Stimulated activated naive CD4-positive, alpha-beta T cell treated with Interleukin-2 at 50 U/mL for 16 hours (primary cell): ENCODE measurements at regions not wholly inside any gene's neighbourhood (a gene's known extent, or its start where the extent isn't known, plus 50 kb on each side); places are given as distances from the start of the nearest gene placed in this dataset.

Experiments used
- DNase-seq: peaks from one replicate; lab custom pipeline; 2025; lab: John Stamatoyannopoulos, UW

DNA sequence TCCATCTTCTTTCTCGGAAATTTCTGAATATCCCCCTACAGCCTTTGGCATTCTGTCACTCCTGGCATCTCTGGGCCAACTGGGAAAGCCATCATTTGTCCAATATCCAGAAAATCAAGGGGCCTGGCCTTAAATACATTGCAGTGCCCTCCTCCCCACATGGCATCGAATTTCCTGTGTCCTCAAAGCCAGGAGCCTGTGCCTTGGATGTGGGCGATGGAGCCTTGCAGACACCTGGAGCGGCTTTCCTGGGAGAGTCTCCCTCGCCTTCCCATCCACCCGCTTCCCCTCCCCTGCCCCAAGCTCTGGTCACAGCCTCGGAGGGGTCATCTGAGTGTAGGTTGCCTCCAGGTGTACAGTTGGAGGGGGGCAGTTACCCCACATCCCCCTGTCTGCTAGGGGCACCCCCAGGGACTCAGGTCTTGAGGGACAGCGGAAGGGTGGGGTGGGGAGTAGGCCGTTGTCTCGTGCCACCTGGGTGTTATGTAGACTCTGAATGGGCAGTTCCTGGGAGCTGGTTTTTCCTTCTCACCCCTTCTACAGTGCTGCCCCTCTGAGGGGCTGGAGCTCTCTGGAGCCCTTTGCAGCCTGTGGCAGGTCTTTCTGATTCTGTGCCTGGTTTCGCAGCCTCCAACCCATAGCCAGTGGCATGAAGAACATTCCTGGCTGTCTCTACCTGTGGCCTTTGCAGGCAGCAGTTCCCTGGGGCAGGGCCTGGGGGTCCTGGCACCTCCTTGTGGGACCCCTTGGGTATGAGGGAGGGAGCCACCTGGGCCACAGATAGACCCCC is 239.8 kb downstream of the SEC14L1 start:
- no peak for DNase-seq

DNA sequence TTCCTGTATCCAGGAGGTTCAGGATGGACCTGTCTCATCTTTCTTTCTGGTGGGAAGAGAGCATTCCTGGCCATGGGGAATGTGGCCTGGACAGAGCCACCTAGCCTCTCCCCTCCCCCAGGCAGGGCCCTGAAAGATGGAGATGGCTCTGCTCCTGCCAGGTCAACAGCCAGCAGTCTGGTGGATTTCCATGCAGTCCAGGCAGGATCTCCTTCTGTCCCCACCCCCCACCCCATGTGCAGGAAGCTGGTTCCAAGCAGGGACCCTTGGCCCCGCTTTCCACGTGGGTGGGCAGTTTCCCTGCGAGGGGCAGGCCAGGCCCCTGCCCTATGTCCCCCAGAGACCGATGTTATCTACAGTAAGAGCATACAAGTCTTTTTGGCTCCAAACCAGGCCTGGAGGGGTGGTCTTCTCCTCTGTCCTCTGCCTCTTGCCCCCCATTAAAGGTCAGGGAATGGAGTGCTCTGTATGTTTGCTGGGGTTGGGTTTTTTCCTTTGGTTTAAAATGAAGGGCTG is 240.5 kb downstream of the SEC14L1 start:
- no peak for DNase-seq

DNA sequence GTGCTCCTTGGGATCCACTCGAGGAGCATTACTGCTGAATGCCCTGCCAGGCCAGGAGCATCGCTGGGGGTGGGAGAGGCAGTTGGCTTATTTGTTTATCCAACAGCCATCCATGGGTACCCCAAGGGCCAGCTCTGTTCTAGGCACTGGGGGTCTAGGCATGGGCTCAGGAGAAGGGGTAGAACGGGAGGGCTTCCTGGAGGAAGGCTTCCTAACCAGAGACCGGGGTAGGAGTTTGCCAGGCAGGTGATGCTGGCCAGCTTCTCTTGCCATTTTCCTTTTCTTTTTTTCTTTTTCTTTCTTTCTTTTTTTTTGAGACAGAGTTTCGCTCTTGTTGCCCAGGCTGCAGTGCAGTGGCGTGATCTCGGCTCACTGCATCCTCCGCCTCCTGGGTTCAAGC is 241.0 kb downstream of the SEC14L1 start:
- DNase-seq = no peak

DNA sequence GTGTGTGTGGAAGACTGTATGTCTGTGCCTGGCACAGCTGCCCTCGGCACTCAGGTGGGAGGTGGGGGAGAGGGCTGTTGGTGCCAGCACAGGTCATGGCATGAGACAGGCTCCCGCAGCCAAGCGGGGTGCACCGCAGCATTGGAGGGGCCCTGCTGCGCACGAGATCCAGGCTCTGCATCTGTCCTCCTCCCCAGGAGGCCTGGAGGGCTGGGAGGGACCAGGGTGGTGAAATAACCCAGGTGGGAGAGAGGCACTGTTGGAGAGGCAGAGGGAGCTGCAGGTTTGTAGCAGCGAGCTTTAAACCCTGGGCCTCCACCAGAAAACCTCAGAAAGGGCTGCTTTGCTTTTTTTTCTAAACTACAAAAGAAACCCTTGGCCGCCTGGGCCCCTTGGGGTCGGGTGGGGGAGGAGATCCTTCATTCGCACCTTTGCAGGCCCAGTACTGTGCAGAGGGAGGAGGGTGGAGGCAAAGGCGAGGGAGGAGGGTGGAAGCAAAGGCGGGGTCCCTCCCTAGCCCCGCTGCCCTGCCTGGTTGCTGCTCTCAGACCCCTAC is 241.7 kb downstream of the SEC14L1 start:
- DNase-seq = no peak

DNA sequence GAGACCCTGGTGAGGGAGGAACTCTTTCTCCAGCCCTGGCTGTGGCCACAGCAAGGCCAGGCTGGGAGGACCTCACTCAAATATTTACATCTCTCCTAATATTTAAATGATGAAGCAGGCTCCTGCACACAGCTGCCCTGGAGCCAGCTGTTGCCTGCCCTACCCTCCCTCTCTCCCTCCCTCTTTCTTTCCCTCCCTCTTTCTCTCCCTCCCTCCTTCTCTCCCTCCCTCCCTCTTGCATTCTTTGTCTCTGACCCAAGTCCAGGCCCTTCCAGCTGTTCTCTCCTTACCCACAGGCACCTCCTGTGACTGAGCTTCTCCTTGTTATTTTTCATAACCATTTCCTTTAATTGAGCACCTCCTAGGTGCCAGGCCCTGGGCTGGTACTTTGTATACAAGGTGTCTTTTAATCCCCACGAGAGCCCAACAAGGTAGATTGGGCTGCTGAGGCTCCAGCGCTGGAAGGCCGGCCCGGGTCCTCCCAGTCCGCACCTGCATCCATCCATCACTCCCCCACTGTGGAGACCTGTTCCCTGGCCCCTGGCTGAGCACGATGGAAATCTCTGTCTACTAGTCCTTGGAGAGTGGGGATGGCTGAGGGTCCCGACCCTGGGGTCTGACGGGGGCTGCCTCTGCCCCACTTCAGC is 242.3 kb downstream of the SEC14L1 start:
- no peak for DNase-seq

DNA sequence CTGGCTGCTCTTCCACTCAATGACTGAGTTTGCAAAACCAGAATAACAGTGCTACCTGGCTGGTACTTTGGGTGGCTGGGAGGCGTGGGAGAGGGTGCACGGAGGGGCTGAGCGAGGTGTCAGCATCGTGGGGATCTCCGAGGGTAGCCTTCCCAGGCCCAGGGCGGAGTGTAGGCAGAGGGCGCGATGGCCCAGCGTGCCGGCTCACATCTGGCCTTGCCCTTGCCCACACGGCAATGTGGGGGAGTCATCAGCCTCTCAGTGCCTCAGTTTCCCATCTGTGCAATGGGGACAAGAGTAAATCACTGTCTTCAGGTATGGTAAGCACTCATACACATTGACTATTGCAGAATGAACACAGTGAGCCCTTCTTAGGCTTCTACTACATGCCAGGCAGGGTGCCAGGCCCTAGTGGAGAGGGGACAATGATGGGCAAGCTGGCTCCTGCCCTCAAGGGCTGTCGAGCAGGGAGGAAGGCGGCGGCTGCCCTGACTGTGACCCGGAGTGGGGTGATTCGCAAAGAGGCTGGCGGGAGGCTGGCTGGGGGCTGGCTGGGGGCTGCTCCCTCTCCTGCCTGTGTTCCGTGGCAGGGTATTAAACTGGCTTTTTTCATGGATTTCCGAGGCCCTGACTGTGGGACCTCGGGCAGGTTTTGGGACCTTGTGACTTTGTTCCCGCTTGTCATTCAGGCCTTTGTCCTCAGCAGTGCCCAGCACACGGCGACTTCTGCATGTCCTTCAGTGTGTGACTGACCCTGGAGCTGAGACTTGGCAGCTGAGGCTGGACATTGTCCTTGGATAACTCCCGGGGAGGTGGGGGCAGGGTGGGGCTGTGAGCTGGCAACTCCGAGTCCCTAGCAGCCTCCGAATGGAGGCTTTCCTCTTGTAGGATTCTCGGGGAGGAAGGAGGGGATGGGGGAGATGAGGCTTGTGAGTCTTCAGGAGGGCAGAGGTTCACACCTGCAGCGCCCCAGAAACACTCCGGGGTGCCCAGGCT is 243.1 kb downstream of the SEC14L1 start:
- no peak for DNase-seq

DNA sequence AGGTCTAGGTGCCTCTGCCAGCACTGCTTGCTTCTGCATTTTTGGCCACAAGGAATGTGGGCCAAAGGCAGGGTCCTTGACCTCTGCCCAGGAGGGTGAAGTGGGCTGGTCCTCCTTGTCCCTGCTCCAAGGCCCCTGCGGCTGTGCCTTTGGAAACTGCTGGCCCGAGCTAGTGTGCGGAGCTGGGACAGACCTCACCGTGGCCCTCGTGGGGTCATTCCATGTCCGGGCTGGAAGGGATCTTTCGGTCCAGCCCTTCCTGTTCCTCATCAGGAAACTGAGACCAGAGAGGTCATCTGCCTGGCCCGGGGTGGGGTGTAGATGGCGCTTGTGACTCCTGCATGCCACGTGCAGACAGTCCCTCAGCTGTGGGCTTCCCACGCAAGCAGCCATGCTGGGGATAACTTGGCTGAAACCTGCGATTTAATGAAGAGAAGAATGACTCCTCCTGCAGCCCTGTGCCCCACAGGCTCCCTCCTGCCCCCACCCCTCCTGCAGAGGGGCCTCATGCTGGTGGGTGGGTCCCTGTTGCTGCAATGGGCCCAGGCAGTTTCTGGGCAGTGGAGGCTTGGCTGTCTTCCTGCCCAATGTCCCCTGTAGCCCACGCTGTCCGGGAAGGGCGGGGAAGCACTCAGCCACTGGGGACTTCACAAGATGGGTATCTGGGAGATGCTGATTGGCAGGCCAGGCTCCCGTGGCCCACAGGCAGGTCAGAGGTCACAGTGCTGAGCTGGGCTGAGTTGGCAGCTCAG is 245.2 kb downstream of the SEC14L1 start:
- DNase-seq = no peak

DNA sequence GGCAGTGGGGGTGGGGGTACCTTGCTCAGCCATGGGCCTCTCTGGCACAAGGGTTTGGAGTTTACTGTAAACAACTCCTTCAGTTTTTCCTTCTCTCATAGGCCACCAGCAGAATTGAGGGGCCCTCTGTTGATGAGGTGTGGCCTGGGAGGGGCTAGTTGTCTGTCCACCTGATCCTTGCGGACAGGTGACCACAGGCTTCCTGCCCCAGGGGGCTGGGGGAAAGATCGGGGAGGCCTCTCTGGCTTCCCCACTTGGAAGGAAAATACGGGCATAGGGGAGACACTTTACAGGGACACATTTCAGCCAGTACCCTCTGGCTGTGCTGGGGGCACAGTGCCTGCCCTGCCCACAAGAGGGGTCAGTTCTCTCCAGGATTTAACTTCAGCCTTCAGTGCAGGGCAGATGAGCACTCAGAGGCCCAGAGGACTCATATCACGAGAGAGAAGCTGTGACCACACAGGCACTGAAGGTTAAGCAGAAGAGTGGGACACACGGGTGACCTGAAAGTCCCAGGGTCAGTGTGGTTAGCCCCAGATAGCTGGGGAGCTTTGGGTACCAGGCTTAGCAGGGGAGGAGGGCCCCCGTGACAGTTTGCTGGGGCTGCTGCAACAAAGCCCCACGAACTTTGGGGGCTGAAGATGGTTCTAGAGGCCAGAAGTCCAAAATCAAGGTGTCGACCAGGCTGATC is 245.9 kb downstream of the SEC14L1 start:
- DNase-seq = no peak

DNA sequence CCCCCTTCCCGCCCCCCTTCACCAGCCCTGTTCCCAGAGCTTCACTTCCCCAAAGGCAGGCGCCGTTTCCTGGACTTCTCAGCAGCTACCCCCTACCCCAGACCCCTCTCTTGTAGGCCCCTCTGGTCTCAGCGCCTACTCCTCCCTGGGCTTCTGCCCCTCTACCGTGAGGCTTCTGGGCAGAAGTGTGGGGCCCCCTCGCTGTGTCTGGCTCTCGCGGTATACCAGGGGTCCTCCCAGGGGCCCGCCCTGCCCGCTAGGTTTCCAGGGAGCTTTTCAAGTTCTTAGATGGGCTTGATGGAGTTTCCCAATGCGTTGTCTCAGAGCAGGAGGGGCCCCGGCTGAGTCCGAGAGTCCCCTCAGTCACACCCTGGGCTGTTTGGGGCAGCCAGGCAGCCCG is 247.1 kb downstream of the SEC14L1 start:
- no peak for DNase-seq

DNA sequence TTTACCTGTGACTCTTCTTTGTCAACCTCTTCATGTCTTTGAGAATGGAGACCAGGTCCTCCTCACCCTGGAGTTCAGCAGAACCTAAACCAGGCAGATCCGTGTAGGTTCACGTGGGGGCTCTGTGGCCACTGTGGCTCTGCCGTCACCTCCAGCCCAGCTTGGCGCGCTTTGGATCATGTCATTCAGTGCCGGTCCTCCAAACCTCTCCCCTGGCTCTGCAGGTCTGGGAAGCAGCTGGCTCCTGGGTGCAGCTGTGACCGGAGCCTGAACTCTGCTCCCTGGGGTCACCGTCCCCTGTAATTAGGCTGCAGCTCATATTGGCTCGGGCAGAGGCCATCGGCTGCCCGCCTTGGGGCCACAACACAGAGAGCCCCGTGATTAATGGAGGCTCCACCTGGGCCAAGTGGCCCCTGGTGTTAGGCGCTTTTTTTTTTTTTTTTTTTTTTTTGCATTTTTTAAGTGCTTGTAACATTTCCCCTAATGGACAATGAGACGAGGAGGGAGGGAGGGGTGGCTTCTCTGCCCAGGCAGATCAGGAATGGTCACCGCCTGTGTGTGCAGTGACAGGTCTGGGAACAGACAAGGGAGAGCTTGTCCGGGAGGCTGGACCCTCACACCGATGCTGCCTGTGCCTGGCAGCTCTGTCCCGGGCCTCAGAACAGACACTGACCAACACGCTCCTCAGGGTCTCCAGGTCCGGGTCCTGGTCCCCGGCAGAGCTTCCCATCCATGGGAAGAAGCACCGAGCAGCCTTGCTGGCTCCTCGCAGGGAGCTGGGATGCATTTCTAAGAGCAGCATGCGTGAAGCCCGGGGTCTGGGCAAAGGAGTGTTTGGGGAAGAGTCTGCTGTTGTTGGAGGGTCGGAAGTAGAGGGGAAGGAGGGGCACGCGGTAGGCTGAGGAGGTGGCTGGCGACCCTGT is 247.9 kb downstream of the SEC14L1 start:
- DNase-seq = no peak

DNA sequence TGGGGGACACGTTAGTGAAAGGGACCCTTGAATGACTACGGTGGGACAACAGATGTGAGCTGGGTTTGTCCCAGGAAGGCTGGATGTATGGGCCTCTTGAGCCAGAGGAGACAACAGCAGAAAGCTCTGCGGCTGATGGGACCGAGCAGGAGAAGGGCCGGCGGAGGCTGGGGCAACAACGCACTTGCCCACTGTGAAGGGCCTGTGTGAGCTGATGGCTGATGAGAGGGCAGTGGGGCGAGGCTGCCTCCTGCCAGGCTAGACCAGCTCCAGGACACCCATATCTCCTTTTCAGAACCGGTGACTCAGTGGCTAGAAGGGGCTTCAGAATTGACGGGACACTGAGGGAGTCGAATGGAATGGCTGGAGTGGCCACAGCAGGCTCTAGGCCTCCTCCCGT is 250.1 kb downstream of the SEC14L1 start:
- no peak for DNase-seq

DNA sequence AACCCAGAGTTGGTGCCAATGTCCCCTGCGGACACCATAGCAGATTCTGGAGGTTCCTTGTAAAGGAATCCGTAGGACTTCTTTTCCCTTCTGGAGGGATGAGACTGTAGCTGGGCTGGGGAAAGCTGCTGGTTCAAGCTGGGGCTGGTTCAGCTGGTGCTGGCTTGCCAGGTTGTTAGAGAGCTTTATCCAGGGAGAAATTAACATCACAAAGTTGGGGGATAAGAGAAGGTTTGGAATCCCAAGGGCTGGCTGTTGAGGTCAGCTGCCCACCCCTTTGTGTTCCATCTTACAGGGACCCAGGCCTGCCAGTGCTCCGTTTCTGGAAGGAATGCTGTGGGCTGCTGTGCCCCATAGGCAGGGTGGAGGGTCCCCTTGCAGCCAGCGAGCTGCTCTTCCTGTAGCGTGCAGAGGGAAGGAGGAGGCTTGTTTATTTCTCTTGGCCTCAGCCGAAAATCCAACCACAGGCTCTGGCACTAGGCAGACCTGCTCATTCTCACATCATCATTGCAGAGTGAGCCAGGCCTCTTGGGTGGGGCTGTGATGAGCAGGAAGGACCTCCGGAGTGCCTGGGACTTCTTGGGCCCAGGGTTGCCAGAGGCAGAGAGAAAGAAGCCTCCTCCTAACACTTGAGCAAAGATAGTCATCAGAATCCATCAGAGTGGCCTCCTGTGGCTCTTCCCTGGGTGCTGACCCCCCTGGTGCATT is 251.1 kb downstream of the SEC14L1 start:
- peak; percentile 34 for DNase-seq

DNA sequence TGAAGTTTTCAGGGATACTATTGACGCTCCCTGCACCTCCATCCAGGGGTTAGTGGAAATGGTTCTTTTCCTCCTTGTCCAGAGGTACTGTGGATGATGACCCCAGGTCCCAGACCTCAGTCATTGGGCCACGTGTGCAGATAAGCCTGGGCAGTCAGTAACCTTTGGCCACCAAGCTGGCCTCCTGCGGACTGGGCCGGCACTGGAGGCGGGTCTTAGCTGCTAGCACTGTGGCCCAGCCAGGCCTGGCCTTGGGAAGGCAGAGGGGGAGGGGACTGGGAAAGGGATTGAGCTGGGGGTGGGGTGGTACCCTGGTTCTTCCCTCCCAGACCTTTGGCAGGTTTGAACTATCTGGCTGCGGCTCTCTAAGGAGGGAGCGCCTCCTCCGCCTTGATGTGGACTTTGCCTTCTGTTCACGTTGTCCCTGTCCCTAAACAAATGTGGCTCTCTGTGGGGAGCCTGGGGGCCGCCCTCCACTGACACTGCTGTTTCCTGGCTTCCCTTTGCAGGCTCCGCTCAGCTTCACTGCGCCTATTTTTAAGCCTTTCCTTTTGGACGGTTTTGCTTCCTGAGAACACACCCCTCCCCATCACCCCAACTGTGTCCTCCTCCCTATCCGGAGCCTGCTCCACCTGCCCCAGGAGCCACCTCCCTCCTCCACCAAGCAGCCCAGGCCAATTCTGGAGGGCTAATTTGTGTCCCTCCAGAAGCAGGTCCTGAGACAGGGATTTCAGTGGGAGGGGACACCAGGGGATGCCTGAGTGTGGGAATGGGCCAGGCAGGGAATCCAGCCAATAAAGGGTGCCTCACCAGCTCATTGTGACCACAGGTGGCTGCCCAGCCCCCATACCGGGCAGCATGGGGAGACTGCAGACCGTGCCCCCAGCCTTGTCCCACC is 251.9 kb downstream of the SEC14L1 start:
- DNase-seq = no peak

DNA sequence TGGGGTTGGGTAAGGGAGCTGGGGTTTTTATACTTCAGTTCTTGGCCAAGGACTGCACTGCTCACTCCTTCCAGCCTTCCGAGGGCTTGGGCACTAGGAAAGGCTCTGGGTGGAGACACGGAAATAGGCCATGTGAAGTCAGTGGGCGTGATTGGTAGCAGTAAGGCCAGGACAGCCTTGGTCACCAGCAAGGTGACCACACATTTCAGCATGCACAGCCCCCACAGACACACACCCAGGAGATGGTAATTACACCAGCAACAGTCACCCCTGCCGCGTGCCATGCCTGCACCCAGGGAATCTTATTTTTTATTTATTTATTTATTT is 252.5 kb downstream of the SEC14L1 start:
- no peak for DNase-seq

DNA sequence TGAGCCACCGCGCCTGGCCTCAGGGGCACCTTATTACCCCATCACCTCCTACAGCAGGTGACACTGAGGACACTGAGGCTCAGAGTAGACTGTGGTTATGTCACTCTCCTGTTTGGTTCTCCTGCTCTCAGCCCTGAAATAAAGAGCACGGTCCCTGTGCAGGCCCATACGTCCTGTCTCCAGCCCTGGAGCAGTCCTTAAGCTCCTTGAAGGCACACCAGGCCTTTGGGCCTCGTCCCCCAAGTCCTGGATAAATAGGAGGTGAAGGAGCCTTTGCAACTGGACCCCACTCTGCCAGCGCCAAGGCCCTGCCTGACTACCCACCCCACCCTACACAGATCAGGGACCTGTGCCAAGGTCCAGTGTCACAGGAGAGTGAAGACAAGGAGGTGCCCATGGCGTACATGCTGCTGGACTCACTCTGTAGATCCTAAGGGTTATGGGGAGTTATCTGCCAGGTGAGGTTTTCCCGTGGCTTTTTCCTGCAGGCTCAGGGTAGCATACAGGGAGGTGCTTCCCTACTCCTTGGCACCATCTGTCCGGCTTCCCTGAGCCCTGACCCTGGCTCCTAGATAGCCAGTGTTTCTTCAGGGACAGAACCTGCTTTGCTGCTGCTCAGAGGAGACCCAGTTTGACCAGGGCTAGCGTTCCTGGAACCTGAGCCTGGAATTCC is 253.2 kb downstream of the SEC14L1 start:
- no peak for DNase-seq

DNA sequence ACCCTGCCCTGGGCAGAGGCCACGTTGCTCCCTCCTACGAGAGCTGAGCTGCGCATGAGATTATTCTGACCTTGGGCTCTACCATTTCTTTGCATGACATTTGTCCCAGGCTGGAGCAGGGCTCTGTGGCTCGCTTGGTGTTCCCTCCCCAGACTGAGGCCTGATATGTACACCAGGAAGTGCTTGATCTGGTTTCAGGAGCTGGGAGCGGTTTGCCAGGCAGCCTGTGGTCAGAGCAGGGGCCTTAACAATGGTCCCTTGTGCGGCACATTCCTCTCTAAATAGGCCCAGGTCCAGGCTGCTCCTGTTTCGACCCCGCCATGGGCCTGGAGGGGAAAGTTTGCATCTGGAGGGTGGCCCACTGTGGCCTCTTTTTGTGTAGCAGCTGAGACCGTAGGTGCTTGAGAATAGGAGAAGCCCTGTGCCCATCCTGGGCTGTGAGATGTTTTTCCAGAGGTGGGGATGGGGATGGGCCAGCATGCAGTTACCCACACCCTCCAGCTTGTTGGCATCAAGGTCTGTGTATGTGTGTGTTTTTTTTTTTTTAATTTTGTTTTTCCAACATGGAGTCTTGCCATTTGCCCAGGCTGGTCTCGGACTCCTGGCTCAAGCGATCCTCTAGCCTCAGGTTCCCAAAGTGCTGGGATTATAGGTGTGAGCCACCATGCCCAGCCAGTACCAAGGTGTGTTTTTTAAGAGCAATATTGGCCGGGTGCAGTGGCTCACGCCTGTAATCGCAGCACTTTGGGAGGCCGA is 253.9 kb downstream of the SEC14L1 start:
- DNase-seq = no peak
